ENCODE measurements at regions not wholly inside any gene's neighbourhood (a gene's known extent, or its start where the extent isn't known, plus 50 kb on each side); places are given as distances from the start of the nearest gene placed in this dataset.

GRCh38 chr16:74083541-74083940 is 213.1 kb upstream of the PSMD7 start:
- Histone ChIP-seq H3K4me1 (ENCODE audit: control insufficient read depth, low read length) (no peaks in the 10 kb centered on the region), H3F3A (ENCODE audit: control insufficient read depth, insufficient read depth) (no peaks in the 10 kb centered on the region), H3K9me3 (ENCODE audit: control insufficient read depth, insufficient read depth, low read length) (no peaks in the 10 kb centered on the region), H3K27ac (ENCODE audit: low read depth, low read length) (no peak overlapping the region), H4K20me1 (ENCODE audit: control insufficient read depth, insufficient read depth, low read depth, low read length) (no peaks in the 10 kb centered on the region), H3K27me3 (ENCODE audit: control insufficient read depth, low read length) (no peaks in the 10 kb centered on the region), H3K79me2 (ENCODE audit: control insufficient read depth, low read length) (no peaks in the 10 kb centered on the region), H3K4me2 (ENCODE audit: low read length) (no peak overlapping the region), H3K4me3 (ENCODE audit: low read length) (no peak overlapping the region), H3K36me3 (ENCODE audit: control insufficient read depth, low read length) (no peaks in the 10 kb centered on the region), H3K9me2 (replicated peaks; ENCODE audit: control insufficient read depth, low read length) (no peaks in the 10 kb centered on the region)
- no peak for TF ChIP-seq CTCF (IDR thresholded peaks at IDR 0.05; ENCODE audit: low read depth, low read length, poor library complexity, severe bottlenecking)
- TF ChIP-seq EZH2phosphoT487 (IDR thresholded peaks at IDR 0.05; ENCODE audit: borderline replicate concordance, low read length), result no peak

- TF ChIP-seq EZH2phosphoT487 (IDR thresholded peaks at IDR 0.05; ENCODE audit: borderline replicate concordance, low read length) (no peak), CTCF (IDR thresholded peaks at IDR 0.05; ENCODE audit: low read depth, low read length, poor library complexity, severe bottlenecking) (no peak)
- H3K4me2 ChIP-seq (ENCODE audit: low read length), result no peak overlapping the region
- no peak overlapping the region for H3K27ac ChIP-seq (ENCODE audit: low read depth, low read length)
- H3K27me3 ChIP-seq (ENCODE audit: control insufficient read depth, low read length), result no peaks in the 10 kb centered on the region
- H3K4me3 ChIP-seq (ENCODE audit: low read length), result no peak overlapping the region
- no peaks in the 10 kb centered on the region for H4K20me1 ChIP-seq (ENCODE audit: control insufficient read depth, insufficient read depth, low read depth, low read length)
- no peaks in the 10 kb centered on the region for H3K79me2 ChIP-seq (ENCODE audit: control insufficient read depth, low read length)
- no peaks in the 10 kb centered on the region for H3K36me3 ChIP-seq (ENCODE audit: control insufficient read depth, low read length)
- H3K4me1 ChIP-seq (ENCODE audit: control insufficient read depth, low read length), result no peaks in the 10 kb centered on the region
- H3F3A ChIP-seq (ENCODE audit: control insufficient read depth, insufficient read depth), result no peaks in the 10 kb centered on the region
- no peaks in the 10 kb centered on the region; the same call in 1 of the 2 replicates for H3K9me3 ChIP-seq (ENCODE audit: control insufficient read depth, insufficient read depth, low read length)
- no peaks in the 10 kb centered on the region for H3K9me2 ChIP-seq (replicated peaks; ENCODE audit: control insufficient read depth, low read length)
Measured at GRCh38 chr16:74080311-74080710, 216.3 kb upstream of the PSMD7 start.

GRCh38 chr16:74079232-74079586 is 217.4 kb upstream of the PSMD7 start:
- no peak overlapping the region for H3K4me3 ChIP-seq (ENCODE audit: low read length)
- no peaks in the 10 kb centered on the region for H3K27me3 ChIP-seq (ENCODE audit: control insufficient read depth, low read length)
- H3K36me3 ChIP-seq (ENCODE audit: control insufficient read depth, low read length), result no peaks in the 10 kb centered on the region
- no peak overlapping the region for H3K27ac ChIP-seq (ENCODE audit: low read depth, low read length)
- H3F3A ChIP-seq (ENCODE audit: control insufficient read depth, insufficient read depth), result no peaks in the 10 kb centered on the region
- H3K4me1 ChIP-seq (ENCODE audit: control insufficient read depth, low read length), result no peaks in the 10 kb centered on the region
- H4K20me1 ChIP-seq (ENCODE audit: control insufficient read depth, insufficient read depth, low read depth, low read length), result no peaks in the 10 kb centered on the region
- H3K9me2 ChIP-seq (replicated peaks; ENCODE audit: control insufficient read depth, low read length), result no peaks in the 10 kb centered on the region
- TF ChIP-seq CTCF (IDR thresholded peaks at IDR 0.05; ENCODE audit: low read depth, low read length, poor library complexity, severe bottlenecking), result no peak
- no peak for TF ChIP-seq EZH2phosphoT487 (IDR thresholded peaks at IDR 0.05; ENCODE audit: borderline replicate concordance, low read length)
- H3K4me2 ChIP-seq (ENCODE audit: low read length), result no peak overlapping the region
- H3K79me2 ChIP-seq (ENCODE audit: control insufficient read depth, low read length), result no peaks in the 10 kb centered on the region
- H3K9me3 ChIP-seq (ENCODE audit: control insufficient read depth, insufficient read depth, low read length), result no peaks in the 10 kb centered on the region; the same call in 1 of the 2 replicates

Measured in DOHH2 (cell line).